22Rv1 (cell line): ENCODE measurements at regions not wholly inside any gene's neighbourhood (a gene's known extent, or its start where the extent isn't known, plus 50 kb on each side); places are given as distances from the start of the nearest gene placed in this dataset.

Experiments
- ZFX ChIP-seq: fragments of 450-650 bp; IDR thresholded peaks from 2 replicates; pipeline ENCODE4 v1.6.1; 2017; ENCODE audit warnings: antibody characterized with exemption, borderline replicate concordance
- TF ChIP-seq, protein P1 (sequence below): fragments of 450-650 bp; IDR thresholded peaks from 2 replicates; pipeline ENCODE4 v1.5.1; 2017; ENCODE audit warnings: mild to moderate bottlenecking

DNA sequence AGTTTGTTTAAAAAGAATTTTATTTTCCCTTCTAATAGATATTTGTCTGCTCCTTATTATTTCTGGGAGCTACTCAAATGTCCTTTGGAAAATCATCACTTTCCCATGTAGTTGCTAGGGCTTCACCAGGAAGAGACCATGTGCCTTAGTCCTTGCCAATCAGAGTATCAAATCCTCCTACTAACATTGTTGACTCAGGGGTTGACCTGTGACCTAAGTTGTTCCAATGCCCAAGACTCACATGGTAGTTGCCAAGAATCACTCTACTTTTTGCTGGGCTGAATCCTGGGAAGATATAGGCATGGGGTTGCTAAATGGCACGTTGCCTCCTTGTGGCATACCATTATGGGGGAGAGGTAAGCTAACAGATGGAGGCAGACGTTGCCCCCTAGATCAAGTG is 58.2 kb upstream of the FOXD3 start:
- TF ChIP-seq, protein P1, sequence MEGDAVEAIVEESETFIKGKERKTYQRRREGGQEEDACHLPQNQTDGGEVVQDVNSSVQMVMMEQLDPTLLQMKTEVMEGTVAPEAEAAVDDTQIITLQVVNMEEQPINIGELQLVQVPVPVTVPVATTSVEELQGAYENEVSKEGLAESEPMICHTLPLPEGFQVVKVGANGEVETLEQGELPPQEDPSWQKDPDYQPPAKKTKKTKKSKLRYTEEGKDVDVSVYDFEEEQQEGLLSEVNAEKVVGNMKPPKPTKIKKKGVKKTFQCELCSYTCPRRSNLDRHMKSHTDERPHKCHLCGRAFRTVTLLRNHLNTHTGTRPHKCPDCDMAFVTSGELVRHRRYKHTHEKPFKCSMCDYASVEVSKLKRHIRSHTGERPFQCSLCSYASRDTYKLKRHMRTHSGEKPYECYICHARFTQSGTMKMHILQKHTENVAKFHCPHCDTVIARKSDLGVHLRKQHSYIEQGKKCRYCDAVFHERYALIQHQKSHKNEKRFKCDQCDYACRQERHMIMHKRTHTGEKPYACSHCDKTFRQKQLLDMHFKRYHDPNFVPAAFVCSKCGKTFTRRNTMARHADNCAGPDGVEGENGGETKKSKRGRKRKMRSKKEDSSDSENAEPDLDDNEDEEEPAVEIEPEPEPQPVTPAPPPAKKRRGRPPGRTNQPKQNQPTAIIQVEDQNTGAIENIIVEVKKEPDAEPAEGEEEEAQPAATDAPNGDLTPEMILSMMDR: no peak
- no peak for TF ChIP-seq ZFX
